ENCODE measurements at regions not wholly inside any gene's neighbourhood (a gene's known extent, or its start where the extent isn't known, plus 50 kb on each side); places are given as distances from the start of the nearest gene placed in this dataset.

- DNase-seq = no peak
Measured at GRCh38 chr18:67730886-67731285, 214.4 kb upstream of the DSEL start.

- no peak for DNase-seq
Measured at GRCh38 chr18:67728364-67728763, 211.8 kb upstream of the DSEL start.

GRCh38 chr18:67726882-67727281 lies 210.4 kb upstream of the DSEL start:
- DNase-seq = no peak

DNA sequence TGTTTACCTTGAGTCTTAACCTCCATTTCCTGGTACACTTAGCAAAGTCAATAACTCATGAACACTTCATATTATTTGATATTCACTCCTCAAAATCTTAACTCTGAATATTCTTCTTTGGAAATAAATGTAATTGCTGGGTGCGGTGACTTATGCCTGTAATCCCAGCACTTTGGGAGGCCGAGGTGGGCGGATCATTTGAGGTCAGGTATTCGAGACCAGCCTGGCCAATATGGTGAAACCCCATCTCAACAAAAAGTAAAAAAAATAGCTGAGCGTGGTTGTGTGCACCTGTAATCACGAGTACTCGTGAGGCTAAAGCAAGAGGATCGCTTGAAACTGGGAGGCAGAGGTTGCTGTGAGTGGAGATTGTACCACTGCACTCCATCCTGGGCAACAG lies 201.3 kb upstream of the DSEL start:
- DNase-seq = no peak

GRCh38 chr18:67715567-67715966 lies 199.0 kb upstream of the DSEL start:
- no peak for DNase-seq

DNA sequence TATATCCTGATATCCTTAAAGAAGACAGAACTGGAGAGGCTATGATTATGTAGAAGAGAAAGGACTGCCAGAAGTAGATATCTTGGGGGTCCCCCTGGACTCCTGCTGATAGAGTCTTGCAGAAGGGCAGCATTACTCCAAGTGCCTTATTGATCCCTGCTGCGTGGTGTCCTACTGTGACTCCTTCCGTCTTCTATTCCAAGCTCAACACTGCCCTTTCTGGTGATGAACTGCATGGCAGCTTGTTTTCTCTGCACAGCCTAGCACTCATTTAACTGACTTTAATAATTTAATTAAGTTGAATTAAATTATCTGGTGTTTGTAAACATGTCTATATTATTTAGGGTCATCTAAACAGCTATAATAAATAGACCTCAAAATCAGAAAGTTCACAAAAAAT lies 194.1 kb upstream of the DSEL start:
- DNase-seq = no peak

DNA sequence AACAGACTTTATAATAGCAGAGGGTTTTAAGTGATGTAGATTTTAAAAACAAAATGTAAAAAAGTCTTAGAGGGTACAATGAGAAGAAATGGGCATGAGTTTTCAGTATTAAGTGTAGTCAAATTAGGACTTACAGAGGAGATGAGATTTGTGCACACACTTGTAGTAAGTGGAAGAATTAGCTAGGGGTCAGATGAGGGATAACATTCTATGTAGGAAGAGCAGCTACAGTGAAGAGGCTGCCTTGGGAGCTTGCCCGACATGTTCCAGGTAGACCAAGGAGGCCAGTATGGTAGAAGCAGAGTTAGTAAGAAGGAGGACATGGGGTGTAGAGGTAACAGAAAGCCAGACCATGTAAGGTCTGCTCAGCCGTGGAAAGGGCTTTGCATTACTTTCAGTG lies 189.2 kb upstream of the DSEL start:
- DNase-seq = no peak

- no peak for DNase-seq
Measured at GRCh38 chr18:67695684-67696083, 179.2 kb upstream of the DSEL start.

- DNase-seq = no peak
Measured at GRCh38 chr18:67694787-67695186, 178.3 kb upstream of the DSEL start.

GRCh38 chr18:67692811-67693210 lies 176.3 kb upstream of the DSEL start:
- no peak for DNase-seq

DNA sequence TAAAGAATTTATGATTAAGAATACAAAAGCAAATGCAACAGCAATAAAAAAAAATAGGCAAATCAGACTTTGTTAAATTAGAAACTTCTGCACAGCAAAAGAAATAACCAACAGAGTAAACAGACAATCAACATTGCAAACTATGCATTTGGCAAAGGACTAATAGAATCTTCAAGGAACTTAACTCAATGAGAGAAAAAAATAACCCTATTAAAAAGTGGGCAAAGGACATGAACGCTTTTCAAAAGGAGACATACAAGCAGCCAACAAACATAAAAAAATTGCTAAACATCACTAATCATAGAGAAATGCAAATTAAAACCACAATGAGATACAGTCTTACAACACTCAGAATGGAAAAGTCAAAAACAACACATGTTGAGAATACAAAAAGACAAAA lies 166.0 kb upstream of the DSEL start:
- DNase-seq = no peak

- DNase-seq = no peak
Measured at GRCh38 chr18:67677489-67677888, 161.0 kb upstream of the DSEL start.

DNA sequence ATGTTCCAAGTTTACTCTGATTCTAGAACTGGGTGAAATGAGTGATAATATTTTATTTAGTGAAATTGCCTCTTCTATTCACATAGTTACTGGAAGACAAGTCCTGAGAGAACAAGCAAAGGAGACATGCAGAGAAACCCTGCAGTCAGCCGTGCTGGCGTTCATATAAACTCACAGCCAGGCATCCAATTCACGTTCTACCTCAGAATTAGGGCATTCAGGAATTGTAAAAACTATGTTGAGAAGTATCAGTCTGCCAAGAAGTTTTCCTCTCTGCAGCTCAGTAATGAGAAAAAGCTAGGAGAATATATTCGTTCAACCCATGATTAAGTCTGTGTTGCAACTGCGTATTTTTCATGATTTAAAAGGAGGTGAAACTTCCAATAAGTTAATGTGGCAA lies 156.2 kb upstream of the DSEL start:
- no peak for DNase-seq

- no peak for DNase-seq
Measured at GRCh38 chr18:67672155-67672554, 155.6 kb upstream of the DSEL start.

DNA sequence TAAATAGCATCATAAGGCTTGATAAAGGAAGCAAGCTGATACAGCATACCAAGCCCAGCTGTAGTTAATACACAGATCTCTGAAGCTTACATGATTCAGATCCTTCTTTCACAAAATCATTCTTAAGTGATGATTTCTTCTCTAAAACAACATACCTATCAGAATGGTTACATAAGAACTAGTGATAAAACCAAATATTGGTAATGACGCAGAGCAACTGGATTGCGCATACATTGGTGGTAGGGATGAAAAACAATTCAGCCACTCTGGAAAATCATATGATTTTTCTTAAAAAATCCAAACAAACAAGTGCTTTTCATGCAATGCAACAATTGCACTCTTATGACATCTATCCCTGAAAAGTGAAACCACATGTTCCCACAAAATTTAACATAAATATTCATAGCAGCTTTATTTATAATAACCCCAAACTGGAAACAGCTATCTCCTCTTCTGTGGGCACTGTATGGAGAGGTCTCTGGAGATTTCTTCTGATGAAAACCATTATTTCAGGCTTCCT lies 153.6 kb upstream of the DSEL start:
- no peak for DNase-seq

DNA sequence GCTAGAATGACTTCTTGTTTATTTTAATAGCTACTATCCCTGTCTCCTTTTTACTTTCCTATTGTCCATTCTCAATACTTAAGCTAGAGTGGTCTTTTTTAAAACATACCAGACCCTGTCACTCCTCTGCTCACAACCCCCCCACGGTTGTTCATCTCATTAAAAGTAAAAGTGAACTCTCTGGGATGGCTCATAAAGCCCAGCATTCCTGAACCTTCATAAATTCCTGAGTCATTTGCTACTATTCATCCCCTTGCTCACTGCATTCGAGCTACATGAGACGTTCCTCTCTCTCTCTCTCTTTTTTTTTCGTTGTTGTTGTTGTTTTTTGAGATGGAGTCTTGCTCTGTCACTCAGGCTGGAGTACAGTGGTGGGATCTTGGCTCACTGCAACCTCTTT lies 148.7 kb upstream of the DSEL start:
- DNase-seq = no peak

DNA sequence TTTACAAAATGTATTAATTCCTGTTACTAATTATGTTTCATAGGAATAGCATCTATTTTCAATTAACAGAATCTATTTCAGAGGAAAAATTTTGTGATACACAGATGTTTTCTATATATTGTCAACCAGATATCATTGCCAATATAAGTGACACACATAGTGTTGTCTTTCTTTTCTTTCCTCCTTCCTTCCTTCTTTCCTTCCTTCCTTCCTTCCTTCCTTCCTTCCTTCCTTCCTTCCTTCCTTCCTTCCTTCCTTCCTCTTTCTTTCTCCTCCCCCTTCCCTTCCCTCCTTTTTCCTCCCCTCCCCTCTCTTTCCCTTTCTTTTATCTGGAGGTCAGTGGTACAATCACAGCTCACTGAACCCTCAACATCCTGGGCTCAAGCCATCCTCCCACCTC lies 146.5 kb upstream of the DSEL start:
- no peak for DNase-seq

GRCh38 chr18:67661555-67661954 lies 145.0 kb upstream of the DSEL start:
- no peak for DNase-seq

DNA sequence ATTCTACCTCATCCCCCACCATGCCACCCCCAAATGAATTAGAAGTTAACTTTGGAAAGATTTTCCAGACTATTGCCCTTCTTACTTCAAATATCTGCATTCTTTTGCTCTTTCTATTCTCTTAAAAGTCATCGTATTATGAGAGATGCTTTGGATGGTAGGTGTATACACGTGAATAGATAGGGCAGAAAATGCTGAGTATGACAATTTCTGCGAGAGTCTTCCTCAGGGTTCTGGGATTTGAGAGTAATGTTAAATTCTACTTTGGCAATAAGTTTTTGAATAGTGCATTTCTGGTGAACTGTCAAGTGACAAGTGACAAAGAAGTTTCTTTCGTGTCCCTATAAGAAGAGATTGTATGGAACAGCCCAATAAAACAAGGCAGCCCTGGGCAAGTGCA lies 137.6 kb upstream of the DSEL start:
- no peak for DNase-seq

- no peak for DNase-seq
Measured at GRCh38 chr18:67652288-67652687, 135.8 kb upstream of the DSEL start.

DNA sequence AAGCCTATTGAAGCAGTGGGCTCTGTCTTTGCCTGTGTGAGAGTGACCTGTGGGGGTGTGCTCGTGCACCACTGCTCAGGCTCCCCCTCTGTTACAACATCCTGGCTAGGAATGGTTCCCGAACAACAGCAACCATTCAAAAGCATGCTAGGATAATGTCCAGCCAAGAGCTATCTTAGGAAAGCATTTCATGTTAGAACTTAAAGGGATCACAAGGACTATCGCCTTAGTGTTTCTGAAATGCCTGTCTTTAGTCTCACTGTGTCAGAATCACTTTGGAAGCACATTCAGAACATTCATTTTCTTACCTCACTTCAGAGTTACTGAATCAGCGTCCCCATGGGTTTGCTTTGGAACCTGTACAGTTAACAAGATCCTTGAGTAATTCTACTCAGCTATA lies 134.9 kb upstream of the DSEL start:
- no peak for DNase-seq

- no peak for DNase-seq
Measured at GRCh38 chr18:67650686-67651385, 134.3 kb upstream of the DSEL start.

GRCh38 chr18:67646890-67647289 lies 130.4 kb upstream of the DSEL start:
- DNase-seq = no peak

- no peak for DNase-seq
Measured at GRCh38 chr18:67644226-67644625, 127.7 kb upstream of the DSEL start.

- no peak for DNase-seq
Measured at GRCh38 chr18:67639872-67640271, 123.4 kb upstream of the DSEL start.
